ENCODE measurements at regions not wholly inside any gene's neighbourhood (a gene's known extent, or its start where the extent isn't known, plus 50 kb on each side); places are given as distances from the start of the nearest gene placed in this dataset.
A peak's percentile ranks its signal among the peaks of the same experiment; 100 is the strongest.

DNA sequence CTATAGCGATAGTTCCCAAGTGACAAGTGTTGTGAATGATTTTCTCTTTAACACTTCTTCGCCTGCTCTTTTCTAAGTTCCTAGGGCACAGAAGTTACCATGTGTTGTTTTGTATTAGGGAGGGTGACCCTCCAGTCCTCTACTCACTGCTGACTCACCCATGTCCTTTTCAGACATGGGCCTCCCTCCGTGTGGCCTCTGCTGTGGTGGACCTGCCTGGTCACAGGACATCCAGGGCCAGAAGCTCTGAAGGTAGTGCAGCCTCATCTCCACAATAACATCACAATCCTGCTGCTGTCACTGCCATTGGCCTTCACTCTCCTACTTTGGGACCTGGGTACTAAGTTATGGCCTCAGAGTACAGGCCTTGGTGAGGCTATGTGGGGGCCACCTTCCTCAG, 87.1 kb upstream of the TNFAIP3 start:
- no peak for DNase-seq (ENCODE audit: low read depth in 2 of 2)

DNA sequence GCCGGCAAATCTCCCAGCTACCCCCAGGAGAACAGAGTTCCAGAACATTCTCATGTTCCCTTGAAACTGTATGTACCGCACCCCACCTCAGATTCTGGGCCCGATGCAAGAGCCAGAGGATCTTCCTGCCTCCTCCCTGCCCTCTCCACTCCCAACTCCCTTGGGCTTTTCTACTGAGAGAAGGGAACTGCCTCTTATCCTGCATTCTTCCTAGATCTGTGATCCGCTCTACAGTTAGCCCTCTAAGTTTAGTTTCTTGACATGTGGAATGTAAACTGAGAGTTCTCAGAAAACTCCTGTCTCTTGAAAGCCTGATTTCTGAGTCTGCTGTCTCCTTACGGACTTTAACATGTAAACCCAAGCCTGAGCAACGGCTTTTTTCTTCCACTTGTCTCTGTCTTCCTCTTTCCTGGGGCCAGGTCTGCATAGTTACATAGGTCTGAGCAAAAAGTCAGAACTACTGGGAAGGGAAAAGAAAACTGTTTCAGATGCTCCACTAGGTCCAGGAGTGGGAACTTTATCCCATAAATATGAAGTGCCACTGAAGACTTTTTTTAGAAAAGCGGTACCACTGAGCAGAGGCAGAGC, 86.5 kb upstream of the TNFAIP3 start:
- no peak for DNase-seq (ENCODE audit: low read depth in 2 of 2)

GRCh38 chr6:137781639-137782038, 85.4 kb upstream of the TNFAIP3 start:
- DNase-seq (ENCODE audit: low read depth in 2 of 2): no peak

GRCh38 chr6:137782166-137783039, 84.7 kb upstream of the TNFAIP3 start:
- DNase-seq (ENCODE audit: low read depth in 2 of 2): no peak

DNA sequence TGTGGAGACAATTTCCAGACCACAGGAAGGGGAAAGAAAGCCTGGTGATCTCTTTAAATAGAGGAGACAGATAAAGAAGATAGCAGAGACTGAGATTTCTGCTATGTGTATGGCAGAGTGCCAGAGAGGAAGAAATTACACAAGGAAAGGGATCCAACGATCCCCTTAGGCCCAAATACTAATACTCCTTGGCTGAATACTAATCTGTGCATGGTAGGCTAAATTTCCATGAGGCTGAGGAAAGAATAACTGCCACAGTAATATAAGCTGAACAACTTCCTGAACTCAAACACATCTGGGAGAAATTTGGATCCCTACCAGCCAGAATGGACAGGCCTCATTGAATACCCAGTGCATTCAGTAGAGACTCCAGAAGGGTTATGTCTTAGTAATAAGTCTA, 83.3 kb upstream of the TNFAIP3 start:
- DNase-seq (ENCODE audit: low read depth in 2 of 2): no peak

DNA sequence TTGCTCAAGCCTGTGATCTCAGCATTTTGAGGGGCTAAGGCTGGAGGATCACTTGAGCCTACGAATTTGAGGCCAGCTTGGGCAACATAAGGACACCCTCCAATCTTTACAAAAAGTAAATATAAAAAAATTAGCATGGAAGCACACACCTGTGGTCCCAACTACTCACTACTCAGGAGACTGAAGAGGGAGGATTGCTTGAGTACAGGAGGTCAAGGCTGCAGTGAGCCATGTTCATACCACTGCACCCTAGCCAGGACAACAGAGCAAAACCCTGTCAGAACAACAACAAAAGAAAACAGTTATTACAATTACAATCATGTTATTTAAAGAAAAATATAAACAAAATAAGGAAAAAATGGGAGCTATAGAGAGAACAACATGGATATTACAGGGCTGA, 82.5 kb upstream of the TNFAIP3 start:
- no peak for DNase-seq (ENCODE audit: low read depth in 2 of 2)

DNA sequence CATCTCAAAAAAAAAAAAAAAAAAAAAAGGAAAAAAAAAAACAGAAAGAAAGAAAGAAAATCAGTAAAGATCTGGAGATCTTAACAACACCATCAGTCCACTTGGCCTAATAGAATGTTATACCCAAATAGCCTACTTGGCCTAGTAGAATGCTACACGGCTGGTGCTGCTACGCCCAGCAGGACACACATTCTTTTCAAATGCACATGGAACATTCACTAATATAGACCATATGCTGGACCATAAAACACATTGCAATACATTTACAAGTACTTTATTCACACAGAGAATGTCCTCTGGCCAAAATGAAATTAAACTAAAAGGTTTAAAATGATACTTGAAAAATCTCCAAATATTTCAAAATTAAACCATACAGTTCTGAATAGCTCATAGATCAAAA, 80.0 kb upstream of the TNFAIP3 start:
- DNase-seq (ENCODE audit: low read depth in 2 of 2): no peak

GRCh38 chr6:137788248-137788647, 78.8 kb upstream of the TNFAIP3 start:
- no peak for DNase-seq (ENCODE audit: low read depth in 2 of 2)

DNA sequence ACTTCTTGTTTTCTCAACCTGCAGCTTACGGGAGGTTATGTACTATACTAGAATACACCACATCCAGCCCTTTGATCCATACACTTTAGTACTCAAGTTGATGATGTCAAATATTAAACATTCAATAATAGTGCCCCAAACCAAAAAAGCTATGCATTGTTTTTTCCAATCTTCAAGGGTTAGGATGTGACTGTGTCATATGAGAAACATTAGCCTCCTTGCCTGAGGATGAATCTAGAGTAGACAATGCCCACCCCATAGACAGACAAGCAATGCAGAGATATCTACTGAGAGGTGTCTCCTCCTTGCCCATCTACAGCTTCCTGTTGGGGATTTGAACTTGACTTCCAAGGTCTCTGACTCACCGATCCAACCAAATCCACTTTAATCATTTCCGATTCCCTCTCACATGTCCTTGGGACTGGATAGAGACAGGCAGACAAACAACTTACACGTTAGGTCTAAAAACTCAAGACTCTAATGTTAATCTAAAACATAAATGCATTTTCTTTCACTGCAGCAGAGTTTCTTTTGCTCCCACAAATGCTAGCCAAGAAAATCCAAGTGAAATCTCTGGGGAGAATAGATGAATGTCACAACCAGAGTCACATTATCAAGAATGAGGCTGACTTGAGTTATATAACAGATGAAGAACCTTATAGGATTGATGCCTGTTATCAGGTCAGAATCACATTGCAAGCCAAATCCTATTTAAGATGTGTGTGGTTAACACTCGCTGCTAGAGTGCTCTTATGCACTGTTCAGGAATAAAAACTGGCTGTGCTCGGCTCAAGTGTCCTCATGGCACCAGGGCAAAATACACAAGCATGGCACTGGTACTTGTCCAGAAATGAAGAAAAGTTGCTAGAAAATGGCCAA, 75.5 kb upstream of the TNFAIP3 start:
- no peak for DNase-seq (ENCODE audit: low read depth in 2 of 2)

DNA sequence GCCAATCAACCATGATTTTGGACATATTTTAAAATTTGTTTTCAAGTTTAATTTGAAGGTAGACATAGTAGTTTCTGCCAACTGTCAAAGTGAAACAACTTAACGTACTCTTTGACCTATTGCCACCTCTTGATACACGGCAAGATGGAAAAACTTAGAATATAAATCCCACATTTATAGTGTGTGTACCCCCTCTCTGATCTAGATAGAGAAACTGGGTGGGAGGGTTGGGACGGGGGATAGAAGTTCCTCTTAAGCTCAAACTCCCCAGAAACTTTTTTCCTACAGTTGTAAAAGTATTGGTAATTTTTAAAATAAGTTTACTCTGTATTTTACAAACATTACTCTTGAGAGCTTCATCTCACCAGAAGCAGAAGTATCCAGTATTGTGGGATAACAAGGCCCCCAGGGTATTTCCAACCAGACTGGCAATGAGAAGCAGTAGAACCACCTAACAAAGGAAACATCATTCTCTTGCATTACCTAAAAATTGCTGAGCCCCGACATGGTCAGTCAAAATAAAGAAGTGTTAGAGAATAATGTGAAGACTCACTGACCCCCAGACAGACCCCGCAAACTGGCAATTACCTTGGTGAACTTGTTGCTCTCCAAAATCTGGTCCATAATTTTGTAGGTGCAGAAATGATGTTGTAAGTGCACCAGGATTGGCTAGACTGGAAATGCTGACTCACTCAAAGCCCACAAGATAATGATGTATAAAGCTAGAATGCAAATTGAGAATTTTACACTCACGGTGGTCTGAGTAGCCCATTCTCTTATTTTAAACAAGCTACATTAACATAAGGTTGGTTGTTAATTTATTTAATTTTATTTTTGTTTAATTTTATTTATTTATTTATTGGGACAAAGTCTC, 74.7 kb upstream of the TNFAIP3 start:
- DNase-seq (ENCODE audit: low read depth in 2 of 2): no peak

GRCh38 chr6:137793805-137794515, 73.1 kb upstream of the TNFAIP3 start:
- no peak for DNase-seq (ENCODE audit: low read depth in 2 of 2)

DNA sequence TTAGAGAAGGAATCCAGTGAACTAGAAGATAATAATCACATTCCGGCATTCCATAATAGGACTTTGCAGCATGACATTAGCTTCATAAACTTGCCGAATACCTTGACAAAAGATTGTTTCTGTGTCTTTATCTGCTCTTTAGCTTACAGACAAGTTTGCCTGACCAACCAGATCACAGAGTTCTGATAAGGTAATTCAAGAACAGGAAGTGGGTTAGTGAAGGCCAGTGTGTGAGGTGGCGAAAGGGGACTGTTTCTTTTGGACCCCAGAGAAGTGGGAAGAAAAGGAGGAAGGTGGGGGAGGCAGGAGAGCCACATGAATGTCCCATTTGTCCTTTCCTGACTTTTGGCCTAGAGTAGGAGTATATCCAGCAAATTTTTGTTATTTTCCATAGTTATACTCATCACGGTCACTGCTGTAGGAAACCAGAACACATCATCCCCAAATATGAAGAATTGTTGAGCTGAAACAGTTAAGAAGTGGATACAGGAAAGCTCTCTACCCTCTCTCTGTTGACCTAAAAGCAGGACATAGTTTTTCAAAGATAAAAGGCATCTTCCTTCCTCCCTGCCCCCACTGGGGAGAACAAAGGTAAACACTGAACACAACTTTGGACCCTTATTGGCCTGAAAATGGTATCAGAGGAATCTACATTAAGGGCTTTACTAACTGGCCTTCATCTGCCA, 72.4 kb upstream of the TNFAIP3 start:
- DNase-seq (ENCODE audit: low read depth in 2 of 2): no peak

DNA sequence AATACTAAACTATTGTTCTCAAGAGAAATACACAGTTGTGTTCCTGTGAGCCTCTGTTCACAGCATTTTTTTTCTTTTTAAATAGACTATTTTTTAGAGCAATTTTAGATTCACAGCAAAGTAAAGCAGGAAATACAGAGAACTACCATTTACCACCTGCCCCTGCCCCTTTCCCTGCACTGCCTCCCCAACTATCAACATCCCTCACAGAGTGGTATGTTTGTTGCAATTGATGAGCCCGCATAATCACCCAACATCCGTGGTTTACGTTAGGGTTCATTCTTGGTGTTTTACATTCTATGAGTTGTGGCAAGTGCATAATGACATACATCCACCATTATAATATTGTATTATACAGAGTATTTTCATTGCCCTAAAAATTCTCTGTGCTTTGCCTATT, 71.6 kb upstream of the TNFAIP3 start:
- no peak for DNase-seq (ENCODE audit: low read depth in 2 of 2)

DNA sequence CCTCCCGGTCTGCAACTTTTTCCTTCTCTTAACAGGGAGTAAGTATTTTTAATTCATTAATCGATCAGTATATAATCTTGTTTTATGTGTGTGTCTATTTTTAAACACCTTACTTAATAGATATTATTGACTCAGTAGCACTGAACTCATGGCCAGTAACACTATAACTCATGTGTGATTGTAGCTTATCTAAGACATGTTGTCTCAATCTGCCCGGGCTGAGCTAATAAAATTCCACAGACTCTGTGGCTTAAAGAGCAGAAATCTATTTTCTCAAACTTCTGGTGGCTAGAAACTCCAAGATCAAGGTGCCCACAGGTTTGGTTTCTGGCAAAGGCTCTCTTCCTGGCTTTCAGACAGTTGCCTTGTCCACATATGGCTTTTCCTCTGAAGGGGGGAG, 68.8 kb upstream of the TNFAIP3 start:
- DNase-seq (ENCODE audit: low read depth in 2 of 2): no peak

DNA sequence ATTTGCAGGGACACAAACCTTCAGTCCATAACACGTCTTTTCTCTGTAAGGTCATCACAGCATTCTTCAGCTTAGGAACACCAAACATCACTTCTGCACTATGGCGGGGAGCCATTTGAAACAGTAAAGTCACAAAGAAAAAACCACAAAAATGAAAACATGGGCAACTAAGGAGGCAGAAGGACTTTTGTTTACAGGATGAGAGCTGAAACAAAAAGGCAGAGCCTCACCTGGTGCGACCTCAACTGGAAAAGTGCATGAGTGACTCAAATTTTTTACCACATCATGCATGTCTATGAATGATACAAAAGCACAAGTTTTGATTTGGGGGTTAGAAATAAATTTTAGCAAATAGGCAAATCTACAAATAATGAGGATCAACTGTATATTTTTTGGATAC, 68.2 kb upstream of the TNFAIP3 start:
- DNase-seq (ENCODE audit: low read depth in 2 of 2): no peak

GRCh38 chr6:137799950-137800568, 67.0 kb upstream of the TNFAIP3 start:
- peak in 1 of 2 donors; percentile 46 for DNase-seq (ENCODE audit: low read depth in 2 of 2)

DNA sequence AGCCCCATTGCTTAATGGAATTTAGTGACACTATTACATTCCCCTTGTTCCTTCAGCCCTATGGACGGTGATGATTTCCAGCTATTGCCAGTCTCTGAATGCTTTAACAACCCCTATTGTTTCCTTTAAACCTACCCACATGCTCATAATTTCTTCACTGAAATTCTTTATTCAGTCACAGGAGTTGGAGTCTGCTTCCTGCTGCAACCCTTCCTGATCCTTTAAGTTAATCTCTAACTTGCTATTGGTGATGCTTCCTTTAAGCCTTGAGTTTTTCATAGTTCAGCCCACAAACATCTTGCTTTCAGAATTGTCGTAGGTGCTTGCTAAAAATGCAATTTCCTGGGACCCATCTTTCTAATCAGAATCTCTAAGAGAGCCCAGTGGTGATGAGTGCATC, 66.3 kb upstream of the TNFAIP3 start:
- no peak for DNase-seq (ENCODE audit: low read depth in 2 of 2)

DNA sequence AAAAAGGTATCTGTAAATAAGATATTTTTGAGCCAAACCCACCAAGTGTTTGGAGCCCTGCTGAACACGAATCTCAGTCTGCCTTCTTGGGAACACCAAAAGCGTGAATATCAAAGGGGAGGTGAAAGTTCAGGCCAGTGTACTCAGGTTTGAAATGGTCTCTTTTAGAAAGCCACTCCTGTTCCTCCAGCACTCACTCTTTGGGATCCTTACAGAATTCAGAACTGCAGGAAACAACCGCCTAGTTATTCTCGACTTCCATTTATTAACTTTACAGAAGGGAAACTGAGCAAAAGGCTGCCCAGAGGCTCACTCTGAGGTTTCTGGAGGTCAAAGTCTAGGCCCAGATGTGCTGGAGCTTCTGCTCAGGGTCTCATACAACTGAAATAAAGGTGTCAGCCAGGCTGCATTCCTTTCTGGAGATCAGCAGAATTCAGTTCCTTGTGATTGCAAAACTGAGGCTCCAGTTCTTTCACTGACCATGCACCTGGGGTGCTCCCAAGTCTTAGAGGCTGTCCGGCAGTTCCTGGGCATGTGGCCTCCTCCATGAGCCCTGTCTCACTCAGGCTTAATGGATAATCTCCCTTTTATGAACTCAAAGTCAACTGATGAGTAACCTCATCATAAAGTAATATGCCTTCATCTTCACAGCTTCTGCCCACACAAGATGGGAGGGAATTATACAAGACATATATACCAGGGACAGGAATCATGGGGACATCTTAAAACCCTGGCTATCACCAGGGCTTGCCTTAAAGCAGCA, 65.5 kb upstream of the TNFAIP3 start:
- no peak for DNase-seq (ENCODE audit: low read depth in 2 of 2)

All from stimulated activated CD8-positive, alpha-beta memory T cell treated with anti-CD3 and anti-CD28 coated beads, Interleukin-15, amount 100 ng/mL, for 4 hours (primary cell).